SK-N-SH treated with all-trans-retinoic acid at 6 μM for 48 hours (cell line): ENCODE measurements at regions not wholly inside any gene's neighbourhood (a gene's known extent, or its start where the extent isn't known, plus 50 kb on each side); places are given as distances from the start of the nearest gene placed in this dataset.

ENCODE experiments used
- ARNTL ChIP-seq: fragments of 450-650 bp; formaldehyde crosslinking; IDR thresholded peaks from 2 replicates; pipeline ENCODE4 v1.5.0; 2020; ENCODE audit warnings: low read depth, mild to moderate bottlenecking, moderate library complexity, borderline replicate concordance
- BACH2 ChIP-seq: fragments of 250-450 bp; sonication (Bioruptor Pico); IDR thresholded peaks from 2 replicates; pipeline ENCODE4 v1.9.0; 2021; ENCODE audit warnings: mild to moderate bottlenecking, borderline replicate concordance
- ISL1 ChIP-seq: fragments of 250-450 bp; sonication (Bioruptor Pico); IDR thresholded peaks from 2 replicates; pipeline ENCODE4 v2.1.2; 2022; ENCODE audit warnings: mild to moderate bottlenecking, moderate library complexity
- OSR1 ChIP-seq: fragments of 250-450 bp; sonication (Bioruptor Pico); IDR thresholded peaks from 2 replicates; pipeline ENCODE4 v1.8.0; 2022; ENCODE audit warnings: moderate library complexity, mild to moderate bottlenecking, inconsistent platforms
- PATZ1 ChIP-seq: fragments of 250-450 bp; sonication (Bioruptor Pico); IDR thresholded peaks from 2 replicates; pipeline ENCODE4 v1.8.0; 2020; ENCODE audit warnings: mild to moderate bottlenecking, moderate library complexity, borderline replicate concordance
- PPARA ChIP-seq: fragments of 250-450 bp; sonication (Bioruptor Pico); IDR thresholded peaks from 2 replicates; pipeline ENCODE4 v1.5.0; 2020; ENCODE audit warnings: mild to moderate bottlenecking, borderline replicate concordance
- RARB ChIP-seq: fragments of 250-450 bp; sonication (Bioruptor Pico); IDR thresholded peaks from 2 replicates; pipeline ENCODE4 v1.8.0; 2021; ENCODE audit warnings: mild to moderate bottlenecking, moderate library complexity
- SNAI2 ChIP-seq: fragments of 250-450 bp; sonication (Bioruptor Pico); IDR thresholded peaks from 2 replicates; pipeline ENCODE4 v1.5.0; 2020; ENCODE audit warnings: mild to moderate bottlenecking, moderate library complexity
- TCF4 ChIP-seq: fragments of 250-450 bp; sonication (Bioruptor Pico); IDR thresholded peaks from 2 replicates; pipeline ENCODE4 v1.8.0; 2021; ENCODE audit warnings: mild to moderate bottlenecking, moderate library complexity, borderline replicate concordance
- TOX ChIP-seq: fragments of 250-450 bp; sonication (Bioruptor Pico); IDR thresholded peaks from 2 replicates; pipeline ENCODE4 v1.8.0; 2021; ENCODE audit warnings: mild to moderate bottlenecking, moderate library complexity, borderline replicate concordance
- ZNF565 ChIP-seq: fragments of 450-650 bp; formaldehyde crosslinking; conservative IDR thresholded peaks from 2 replicates; pipeline ENCODE4 v1.5.0; 2020; ENCODE audit warnings: low read depth, mild to moderate bottlenecking, moderate library complexity

- TF ChIP-seq TCF4 (CRISPR knock-in tag) (no peak), PATZ1 (CRISPR knock-in tag) (no peak), ISL1 (no peak), OSR1 (CRISPR knock-in tag) (no peak), BACH2 (CRISPR knock-in tag) (no peak), SNAI2 (no peak), ZNF565 (no peak), PPARA (no peak), TOX (no peak), ARNTL (CRISPR knock-in tag) (no peak), RARB (CRISPR knock-in tag) (no peak)
Measured at GRCh38 chr1:95431235-95431634, 197.2 kb downstream of the RWDD3 start.
